GM03348 (cell line): ENCODE measurements at regions not wholly inside any gene's neighbourhood (a gene's known extent, or its start where the extent isn't known, plus 50 kb on each side); places are given as distances from the start of the nearest gene placed in this dataset.

ENCODE experiments used
- DNase-seq: peaks from one replicate; pipeline ENCODE4 v3.0.0; 2012; ENCODE audit warnings: low spot score

GRCh38 chr12:115020091-115020490 is 336.1 kb upstream of the TBX3 start:
- no peak for DNase-seq

- no peak for DNase-seq
Observed at GRCh38 chr12:115017346-115017745, 333.4 kb upstream of the TBX3 start.

DNA sequence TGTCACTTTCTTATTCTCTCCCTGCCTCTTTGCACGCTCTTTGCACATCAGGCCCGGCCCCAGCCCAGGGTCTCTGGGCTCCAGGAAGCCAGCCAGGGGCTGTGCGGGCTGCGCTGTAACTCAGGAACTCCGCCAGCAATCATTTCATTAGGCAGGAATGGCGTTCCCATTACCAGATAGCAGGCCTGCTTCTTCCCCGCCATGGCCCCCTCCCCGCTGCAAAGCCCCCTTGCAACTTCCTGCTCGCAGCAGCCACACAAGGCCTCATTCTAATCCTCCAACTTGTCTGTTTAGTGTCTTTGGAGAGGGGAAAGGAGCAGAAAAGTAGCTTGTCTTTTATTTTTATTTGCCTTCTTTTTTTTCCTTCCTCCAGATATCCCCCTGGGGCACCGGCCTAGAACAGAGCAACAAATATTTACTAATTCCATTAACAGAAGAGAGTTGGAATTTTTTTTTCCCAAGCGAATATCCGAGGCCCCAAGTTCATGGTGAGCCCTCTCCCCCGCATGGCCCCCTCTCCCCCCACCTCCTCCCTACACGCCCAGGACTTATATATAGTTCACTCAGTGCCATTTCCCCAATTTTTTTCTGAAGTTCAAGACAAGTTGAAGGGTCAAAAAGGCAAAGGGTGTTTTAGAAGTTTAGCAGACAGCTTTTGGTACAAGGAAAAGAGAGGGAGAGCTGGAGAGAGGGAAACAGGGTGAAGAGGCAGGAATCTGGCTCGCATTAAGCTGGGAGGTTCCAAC is 329.4 kb upstream of the TBX3 start:
- DNase-seq = no peak

GRCh38 chr12:115012861-115013235 is 328.9 kb upstream of the TBX3 start:
- no peak for DNase-seq

DNA sequence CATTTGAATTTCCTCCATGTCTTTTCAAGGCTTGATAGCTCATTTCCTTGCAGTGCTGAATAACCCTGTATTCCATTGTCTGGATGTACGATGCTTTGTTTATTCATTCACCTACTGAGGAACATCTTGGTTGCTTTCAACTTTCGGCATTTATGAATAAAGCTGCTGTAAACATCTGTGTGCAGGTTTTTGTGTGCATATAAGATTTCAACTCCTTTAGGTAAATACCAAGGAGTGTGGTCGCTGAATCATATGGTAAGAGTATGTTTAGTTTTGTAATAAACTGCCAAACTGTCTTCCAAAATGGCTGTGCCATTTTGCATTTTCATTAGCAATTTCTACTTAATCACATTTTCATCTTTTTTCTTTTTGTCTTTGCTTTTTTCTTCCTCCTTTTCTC is 327.7 kb upstream of the TBX3 start:
- no peak for DNase-seq

- DNase-seq = no peak
Observed at GRCh38 chr12:115010324-115010995, 326.5 kb upstream of the TBX3 start.

GRCh38 chr12:115008929-115009328 is 325.0 kb upstream of the TBX3 start:
- DNase-seq = no peak

GRCh38 chr12:115004470-115005146 is 320.6 kb upstream of the TBX3 start:
- no peak for DNase-seq

DNA sequence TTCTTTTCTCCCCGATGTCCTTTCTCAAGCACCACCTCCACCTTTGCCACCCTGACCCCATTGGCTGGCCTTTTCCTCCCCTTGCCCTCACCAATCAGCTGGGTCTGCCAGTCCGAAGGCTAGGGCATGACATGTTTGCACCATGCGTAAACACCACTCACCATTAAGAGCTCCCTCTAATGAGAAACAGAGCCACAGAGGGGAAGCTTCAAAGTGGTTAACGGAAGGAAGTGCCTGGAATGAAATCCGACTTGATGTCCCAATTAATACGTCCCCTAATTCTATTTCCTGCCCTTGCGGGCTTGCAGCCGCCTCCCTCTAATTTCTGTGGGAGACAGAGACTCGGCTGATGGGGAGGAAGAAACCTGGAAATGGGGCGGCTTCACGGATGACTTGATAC is 318.5 kb upstream of the TBX3 start:
- no peak for DNase-seq

- no peak for DNase-seq
Observed at GRCh38 chr12:115001571-115002180, 317.7 kb upstream of the TBX3 start.

DNA sequence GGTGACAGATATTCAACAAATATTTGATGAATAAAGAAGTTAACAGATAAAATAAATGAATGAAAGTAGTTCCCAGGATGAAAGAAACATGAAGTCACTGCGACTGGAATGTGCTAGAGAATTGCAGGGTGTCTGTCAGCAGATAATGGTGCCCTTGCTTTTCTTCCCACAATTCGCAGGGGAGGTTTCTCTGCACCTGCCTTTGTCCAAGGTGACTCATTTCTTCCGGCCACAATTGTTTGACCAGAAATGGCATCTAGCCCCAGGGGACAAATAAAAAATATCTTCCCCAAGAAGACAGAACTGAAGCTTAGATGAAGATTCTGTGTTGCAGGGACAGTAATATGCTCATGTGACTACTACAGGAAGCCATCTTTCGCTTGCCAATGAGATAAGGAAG is 316.1 kb upstream of the TBX3 start:
- peak; percentile 9 for DNase-seq

DNA sequence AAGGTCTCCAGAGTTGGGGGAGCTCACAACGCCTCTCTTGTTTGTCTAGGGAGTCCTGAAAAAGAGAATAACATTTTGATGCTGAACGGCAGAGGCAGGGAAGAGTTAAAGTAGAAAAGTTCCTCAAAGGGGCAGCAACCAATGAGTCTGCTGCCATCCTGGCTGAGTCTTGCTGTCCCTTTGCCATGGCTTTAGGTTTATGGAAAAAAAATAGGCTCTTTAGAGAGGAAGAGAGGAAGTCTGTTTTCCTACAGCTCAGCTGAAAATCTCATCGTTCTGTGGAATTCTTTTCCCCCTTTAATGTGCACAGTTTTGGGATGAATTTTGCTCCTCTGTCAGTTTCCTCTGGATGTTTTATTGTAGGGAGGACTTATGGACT is 314.8 kb upstream of the TBX3 start:
- DNase-seq = no peak

DNA sequence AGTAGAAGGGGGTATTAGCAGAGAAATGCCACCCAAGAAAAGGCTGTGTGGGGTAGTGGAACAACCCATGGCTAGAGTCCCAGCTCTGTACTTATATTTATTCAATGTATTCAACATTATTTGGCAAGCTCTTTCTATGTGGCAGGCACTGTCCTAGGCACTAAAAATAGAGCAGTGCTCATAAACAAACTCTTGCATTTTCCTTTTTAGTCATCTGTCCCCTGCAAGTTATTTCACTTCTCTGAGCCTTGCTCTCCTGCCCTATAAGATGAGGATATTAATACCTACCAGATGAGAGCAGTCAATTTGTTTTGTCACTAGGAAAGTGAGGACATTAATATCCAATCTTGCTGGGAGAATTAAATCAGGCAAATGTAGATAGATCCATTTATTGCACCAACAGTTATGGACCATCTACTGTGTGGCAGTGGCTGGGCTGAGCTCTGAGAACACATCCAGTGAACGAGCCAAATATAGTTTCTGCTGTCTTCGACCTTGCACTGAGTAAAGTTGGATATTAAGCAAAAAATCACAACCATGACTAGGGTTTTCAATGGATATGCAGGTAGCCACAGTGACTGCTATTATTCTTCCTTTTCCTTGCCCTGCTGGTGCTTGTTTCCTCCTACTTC is 314.3 kb upstream of the TBX3 start:
- no peak for DNase-seq

GRCh38 chr12:114996382-114996781 is 312.4 kb upstream of the TBX3 start:
- DNase-seq = no peak

GRCh38 chr12:114995891-114996290 is 311.9 kb upstream of the TBX3 start:
- DNase-seq = no peak

- DNase-seq = no peak
Observed at GRCh38 chr12:114993165-114993564, 309.2 kb upstream of the TBX3 start.

DNA sequence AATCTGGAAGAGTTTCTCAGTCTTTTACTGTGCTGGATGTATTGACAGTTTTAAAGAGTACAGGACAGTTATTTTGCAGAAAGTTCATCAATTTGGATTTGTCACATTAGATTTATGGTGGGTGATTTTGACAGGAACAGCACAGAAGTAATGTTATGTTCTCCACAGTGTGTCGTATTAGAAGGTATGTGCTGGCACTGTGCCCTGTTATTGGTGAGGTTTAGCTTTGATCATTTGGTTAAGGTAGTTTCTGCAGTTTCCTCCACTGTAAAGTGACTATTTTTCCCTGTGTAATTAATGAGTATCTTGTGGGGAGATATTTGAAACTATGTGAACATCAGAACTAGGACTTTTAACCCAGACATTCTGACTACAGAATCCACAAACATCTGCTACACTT is 308.5 kb upstream of the TBX3 start:
- no peak for DNase-seq

GRCh38 chr12:114990381-114990780 is 306.4 kb upstream of the TBX3 start:
- no peak for DNase-seq

- no peak for DNase-seq
Observed at GRCh38 chr12:114986849-114987248, 302.9 kb upstream of the TBX3 start.

DNA sequence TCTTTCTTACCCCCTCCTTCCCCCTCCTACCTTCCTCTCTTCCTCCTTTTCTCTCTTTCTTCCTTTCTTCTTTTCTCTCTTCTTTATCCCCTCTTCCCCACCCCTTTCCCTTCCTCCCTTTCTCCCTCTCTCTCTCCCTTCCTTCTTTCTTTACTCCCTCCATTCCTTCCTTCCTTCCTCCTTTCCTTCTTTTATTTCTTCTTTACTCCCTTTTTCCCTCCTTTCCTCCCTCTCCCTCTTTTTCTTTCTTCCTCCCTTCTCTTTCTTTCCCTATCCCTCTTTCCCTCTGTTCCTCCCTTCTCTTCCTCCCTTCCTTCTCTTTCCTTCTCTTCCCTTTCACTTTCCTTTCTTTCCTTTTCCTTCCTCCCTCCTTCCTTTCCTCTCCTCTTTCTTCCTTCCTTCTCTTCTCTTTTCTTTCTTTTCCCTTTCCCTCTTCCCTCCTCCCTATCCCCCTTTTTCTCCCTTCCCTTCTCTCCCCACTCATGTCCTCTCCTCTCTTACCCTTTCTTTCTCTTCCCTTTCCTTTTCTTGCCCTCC is 302.3 kb upstream of the TBX3 start:
- no peak for DNase-seq

DNA sequence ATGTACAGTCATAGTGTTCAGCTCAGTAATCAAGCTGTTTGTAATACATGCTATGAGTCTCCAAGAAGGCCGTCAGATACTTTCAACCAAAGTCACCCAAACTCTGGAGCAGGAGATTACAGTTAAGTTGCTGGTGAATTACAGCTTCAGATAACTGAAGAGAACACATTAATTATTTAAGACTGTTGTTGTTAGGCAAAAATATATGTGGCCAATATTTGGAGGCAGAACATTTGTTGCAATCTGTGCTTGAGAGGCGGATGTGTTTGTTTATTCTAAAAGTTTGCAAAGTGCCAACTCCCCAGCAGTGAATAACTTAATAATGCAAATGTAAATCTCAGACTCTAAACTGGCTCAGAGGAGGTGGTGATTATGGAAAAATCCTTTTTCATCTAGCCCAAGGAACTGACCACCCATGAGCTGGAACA is 300.7 kb upstream of the TBX3 start:
- DNase-seq = no peak

GRCh38 chr12:114982760-114983159 is 298.8 kb upstream of the TBX3 start:
- DNase-seq = no peak
